ENCODE measurements at regions not wholly inside any gene's neighbourhood (a gene's known extent, or its start where the extent isn't known, plus 50 kb on each side); places are given as distances from the start of the nearest gene placed in this dataset.
A peak's percentile ranks its signal among the peaks of the same experiment; 100 is the strongest.

GRCh38 chr18:71485611-71486010, 1058.5 kb downstream of the CBLN2 start (continued):
- TF ChIP-seq AFF4 (CRISPR knock-in tag; IDR thresholded peaks at IDR 0.05; ENCODE audit: borderline replicate concordance) (no peak), TEAD4 (CRISPR knock-in tag; IDR thresholded peaks at IDR 0.05) (no peak), FOXP1 (CRISPR knock-in tag; IDR thresholded peaks at IDR 0.05; ENCODE audit: borderline replicate concordance) (no peak), CREB1 (CRISPR knock-in tag; IDR thresholded peaks at IDR 0.05) (no peak), TCF7 (CRISPR knock-in tag; IDR thresholded peaks at IDR 0.05; ENCODE audit: low read depth) (no peak), ERG (CRISPR knock-in tag; IDR thresholded peaks at IDR 0.05) (no peak), FOXP4 (CRISPR knock-in tag; IDR thresholded peaks at IDR 0.05) (no peak), IRF2 (CRISPR knock-in tag; IDR thresholded peaks at IDR 0.05; ENCODE audit: borderline replicate concordance, low read depth) (no peak), RELA (CRISPR knock-in tag; IDR thresholded peaks at IDR 0.05; ENCODE audit: borderline replicate concordance) (no peak), ATF6 (CRISPR knock-in tag; IDR thresholded peaks at IDR 0.05) (no peak), ETV6 (CRISPR knock-in tag; IDR thresholded peaks at IDR 0.05) (no peak), FOXK1 (CRISPR knock-in tag; IDR thresholded peaks at IDR 0.05) (no peak)

- ChIA-PET CTCF (no interaction called here), POLR2A (no interaction called here)
- Mint-ChIP-seq H3K9me3 (peaks cover 74% of the 10 kb centered on the region), H3K4me3 (no peak overlapping the region), H3K36me3 (peaks cover 60% of the 10 kb centered on the region), H3K27ac (no peak overlapping the region), H3K4me1 (no peaks in the 10 kb centered on the region), H3K27me3 (ENCODE audit: low read depth) (peaks cover 5% of the 10 kb centered on the region; the same call in 1 of the 2 replicates)
- DNase-seq (ENCODE audit: low spot score), result no peak
- no peak for ATAC-seq
- TF ChIP-seq USF2 (CRISPR knock-in tag; IDR thresholded peaks at IDR 0.05) (0 out of 2 replicates have a peak, but pooled peaks have one; percentile 10), RORB (CRISPR knock-in tag; IDR thresholded peaks at IDR 0.05) (no peak), ATF1 (CRISPR knock-in tag; IDR thresholded peaks at IDR 0.05) (no peak), CREM (CRISPR knock-in tag; IDR thresholded peaks at IDR 0.05) (no peak), ELF4 (CRISPR knock-in tag; IDR thresholded peaks at IDR 0.05; ENCODE audit: low read depth) (no peak), ERG (CRISPR knock-in tag; IDR thresholded peaks at IDR 0.05) (no peak), FOXP1 (CRISPR knock-in tag; IDR thresholded peaks at IDR 0.05; ENCODE audit: borderline replicate concordance) (no peak), GABPB1 (CRISPR knock-in tag; IDR thresholded peaks at IDR 0.05) (peak; percentile 38; the same call in 1 of the 2 replicates), ZNF512 (CRISPR knock-in tag; IDR thresholded peaks at IDR 0.05; ENCODE audit: borderline replicate concordance) (no peak)
Observed at GRCh38 chr18:71471963-71472725, 1072.0 kb downstream of the CBLN2 start.
